SK-N-SH treated with all-trans-retinoic acid at 6 μM for 48 hours (cell line): ENCODE measurements at regions not wholly inside any gene's neighbourhood (a gene's known extent, or its start where the extent isn't known, plus 50 kb on each side); places are given as distances from the start of the nearest gene placed in this dataset.
A peak's percentile ranks its signal among the peaks of the same experiment; 100 is the strongest.

ENCODE experiments used
- ATAC-seq: fragments of 200-7000 bp; cut with Tn5 transposase; 3 replicates; pipeline ENCODE4 v1.9.1; 2020; ENCODE audit warnings: mild to moderate bottlenecking, moderate library complexity
- ARNTL ChIP-seq: fragments of 450-650 bp; formaldehyde crosslinking; IDR thresholded peaks from 2 replicates; pipeline ENCODE4 v1.5.0; 2020; ENCODE audit warnings: low read depth, mild to moderate bottlenecking, moderate library complexity, borderline replicate concordance
- BACH2 ChIP-seq: fragments of 250-450 bp; sonication (Bioruptor Pico); IDR thresholded peaks from 2 replicates; pipeline ENCODE4 v1.9.0; 2021; ENCODE audit warnings: mild to moderate bottlenecking, borderline replicate concordance
- CSDC2 ChIP-seq: fragments of 250-450 bp; sonication (Bioruptor Pico); IDR thresholded peaks from 2 replicates; pipeline ENCODE4 v1.5.0; 2020; ENCODE audit warnings: mild to moderate bottlenecking, moderate library complexity
- ESRRG ChIP-seq: fragments of 250-450 bp; sonication (Bioruptor Pico); IDR thresholded peaks from 2 replicates; pipeline ENCODE4 v1.6.1; 2021; ENCODE audit warnings: mild to moderate bottlenecking
- ISL1 ChIP-seq: fragments of 250-450 bp; sonication (Bioruptor Pico); IDR thresholded peaks from 2 replicates; pipeline ENCODE4 v2.1.2; 2022; ENCODE audit warnings: mild to moderate bottlenecking, moderate library complexity
- OSR1 ChIP-seq: fragments of 250-450 bp; sonication (Bioruptor Pico); IDR thresholded peaks from 2 replicates; pipeline ENCODE4 v1.8.0; 2022; ENCODE audit warnings: moderate library complexity, mild to moderate bottlenecking, inconsistent platforms
- RARB ChIP-seq: fragments of 250-450 bp; sonication (Bioruptor Pico); IDR thresholded peaks from 2 replicates; pipeline ENCODE4 v1.8.0; 2021; ENCODE audit warnings: mild to moderate bottlenecking, moderate library complexity
- SNAI2 ChIP-seq: fragments of 250-450 bp; sonication (Bioruptor Pico); IDR thresholded peaks from 2 replicates; pipeline ENCODE4 v1.5.0; 2020; ENCODE audit warnings: mild to moderate bottlenecking, moderate library complexity
- TCF4 ChIP-seq: fragments of 250-450 bp; sonication (Bioruptor Pico); IDR thresholded peaks from 2 replicates; pipeline ENCODE4 v1.8.0; 2021; ENCODE audit warnings: mild to moderate bottlenecking, moderate library complexity, borderline replicate concordance
- TOX ChIP-seq: fragments of 250-450 bp; sonication (Bioruptor Pico); IDR thresholded peaks from 2 replicates; pipeline ENCODE4 v1.8.0; 2021; ENCODE audit warnings: mild to moderate bottlenecking, moderate library complexity, borderline replicate concordance
- ZC3H10 ChIP-seq: fragments of 250-450 bp; sonication (Bioruptor Pico); IDR thresholded peaks from 2 replicates; pipeline ENCODE4 v1.5.1; 2021; ENCODE audit warnings: mild to moderate bottlenecking, moderate library complexity
- ZFP3 ChIP-seq: fragments of 250-450 bp; sonication (Bioruptor Pico); IDR thresholded peaks from 2 replicates; pipeline ENCODE4 v1.5.0; 2020; ENCODE audit warnings: mild to moderate bottlenecking, moderate library complexity
- ZFP30 ChIP-seq: fragments of 450-650 bp; formaldehyde crosslinking; IDR thresholded peaks from 2 replicates; pipeline ENCODE4 v1.5.0; 2022; ENCODE audit warnings: mild to moderate bottlenecking, moderate library complexity
- ZNF565 ChIP-seq: fragments of 450-650 bp; formaldehyde crosslinking; conservative IDR thresholded peaks from 2 replicates; pipeline ENCODE4 v1.5.0; 2020; ENCODE audit warnings: low read depth, mild to moderate bottlenecking, moderate library complexity
- ZNF8 ChIP-seq: fragments of 450-650 bp; formaldehyde crosslinking; IDR thresholded peaks from 2 replicates; pipeline ENCODE4 v1.5.0; 2020; ENCODE audit warnings: mild to moderate bottlenecking, moderate library complexity
- TF ChIP-seq, protein P1 (sequence below): fragments of 250-450 bp; sonication (Bioruptor Pico); IDR thresholded peaks from 2 replicates; pipeline ENCODE4 v1.5.1; 2020; ENCODE audit warnings: low read depth, mild to moderate bottlenecking, moderate library complexity
- TF ChIP-seq, protein P2 (sequence below): fragments of 250-450 bp; sonication (Bioruptor Pico); IDR thresholded peaks from 2 replicates; pipeline ENCODE4 v1.5.1; 2021; ENCODE audit warnings: mild to moderate bottlenecking, moderate library complexity
- TF ChIP-seq, protein P3 (sequence below): fragments of 250-450 bp; sonication (Bioruptor Pico); IDR thresholded peaks from 2 replicates; pipeline ENCODE4 v1.8.0; 2020; ENCODE audit warnings: mild to moderate bottlenecking, moderate library complexity, borderline replicate concordance
- TF ChIP-seq, protein P4 (sequence below): fragments of 250-450 bp; sonication (Bioruptor Pico); IDR thresholded peaks from 2 replicates; pipeline ENCODE4 v1.8.0; 2021; ENCODE audit warnings: low read depth, mild to moderate bottlenecking, moderate library complexity, borderline replicate concordance

DNA sequence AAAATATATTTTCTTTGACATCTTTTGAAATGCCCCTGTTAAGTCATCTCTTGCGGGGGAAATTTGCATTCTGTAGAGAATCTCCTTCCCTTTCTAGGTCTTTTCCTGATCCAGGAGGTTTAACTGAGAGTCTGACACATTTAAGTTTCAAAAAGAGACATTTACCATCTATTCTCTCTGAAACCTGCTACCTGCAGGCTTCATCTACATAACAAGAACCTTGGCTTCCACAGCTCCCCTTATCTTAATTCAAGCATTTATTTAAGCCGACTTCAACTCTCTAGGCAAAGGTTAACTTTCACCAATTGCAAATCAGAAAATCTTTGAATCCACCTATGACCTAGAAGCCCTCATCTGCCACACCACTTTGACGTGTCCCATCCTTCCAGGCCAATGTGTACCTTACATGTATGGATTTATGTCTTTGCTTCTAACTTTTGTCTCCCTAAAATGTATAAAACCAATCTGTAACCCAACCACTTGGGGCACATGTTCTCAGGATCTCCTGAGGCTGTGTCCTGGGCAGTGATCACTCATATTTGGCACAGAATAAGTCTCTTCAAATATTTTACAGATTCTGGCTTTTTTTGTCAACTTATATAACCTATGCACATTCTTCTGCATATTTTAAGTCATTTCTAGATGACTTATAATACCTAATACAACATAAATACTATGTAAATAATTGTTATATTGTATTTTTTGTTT, 666.7 kb downstream of the UTRN start:
- TF ChIP-seq ZC3H10 (CRISPR knock-in tag): no peak
- no peak for TF ChIP-seq ZFP30 (CRISPR knock-in tag)
- TF ChIP-seq, protein P1, sequence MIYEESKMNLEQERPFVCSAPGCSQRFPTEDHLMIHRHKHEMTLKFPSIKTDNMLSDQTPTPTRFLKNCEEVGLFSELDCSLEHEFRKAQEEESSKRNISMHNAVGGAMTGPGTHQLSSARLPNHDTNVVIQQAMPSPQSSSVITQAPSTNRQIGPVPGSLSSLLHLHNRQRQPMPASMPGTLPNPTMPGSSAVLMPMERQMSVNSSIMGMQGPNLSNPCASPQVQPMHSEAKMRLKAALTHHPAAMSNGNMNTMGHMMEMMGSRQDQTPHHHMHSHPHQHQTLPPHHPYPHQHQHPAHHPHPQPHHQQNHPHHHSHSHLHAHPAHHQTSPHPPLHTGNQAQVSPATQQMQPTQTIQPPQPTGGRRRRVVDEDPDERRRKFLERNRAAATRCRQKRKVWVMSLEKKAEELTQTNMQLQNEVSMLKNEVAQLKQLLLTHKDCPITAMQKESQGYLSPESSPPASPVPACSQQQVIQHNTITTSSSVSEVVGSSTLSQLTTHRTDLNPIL (CRISPR knock-in tag): no peak
- TF ChIP-seq OSR1 (CRISPR knock-in tag): no peak
- no peak for ATAC-seq

DNA sequence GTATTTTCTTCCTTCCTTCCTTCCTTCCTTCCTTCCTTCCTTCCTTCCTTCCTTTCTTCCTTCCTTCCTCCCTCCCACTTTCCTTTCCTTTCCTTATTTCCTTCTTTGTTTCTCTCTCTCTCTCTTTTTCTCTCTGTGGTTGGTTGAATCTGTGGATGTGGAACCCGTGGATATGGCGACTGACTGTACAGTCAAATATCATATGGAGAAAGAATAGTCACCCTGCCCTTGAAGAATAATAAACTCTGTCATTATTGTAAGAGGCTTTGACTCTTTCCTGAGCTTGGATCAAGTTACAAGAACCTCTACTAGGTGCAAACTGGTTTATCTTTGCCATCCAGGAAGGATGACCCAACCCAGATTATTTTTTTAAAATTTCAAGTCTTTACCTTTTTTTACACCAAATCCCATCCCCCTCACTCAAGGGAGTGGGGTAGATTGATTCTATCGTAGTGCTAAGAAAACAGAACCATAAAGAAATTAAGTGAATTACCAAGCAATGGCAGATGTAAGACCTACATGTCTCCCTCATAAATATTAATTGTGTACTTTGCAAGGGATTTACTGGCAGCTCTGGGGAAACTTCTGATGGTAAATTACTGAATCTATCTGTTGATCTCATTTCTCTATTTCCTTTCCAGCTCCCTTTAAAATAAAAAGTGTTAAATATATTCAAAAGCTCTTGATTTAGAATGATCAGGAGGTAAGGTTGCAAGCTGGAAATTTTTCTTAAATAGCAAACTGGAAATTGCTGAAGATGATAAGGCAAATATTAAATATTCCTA, 667.5 kb downstream of the UTRN start:
- TF ChIP-seq ARNTL (CRISPR knock-in tag) (no peak), ZFP30 (CRISPR knock-in tag) (no peak), ZFP3 (no peak), TCF4 (no peak), ZNF8 (no peak), ESRRG (CRISPR knock-in tag) (no peak), ZNF565 (CRISPR knock-in tag) (no peak), RARB (CRISPR knock-in tag) (no peak), OSR1 (CRISPR knock-in tag) (no peak), ISL1 (no peak)
- TF ChIP-seq, protein P2, sequence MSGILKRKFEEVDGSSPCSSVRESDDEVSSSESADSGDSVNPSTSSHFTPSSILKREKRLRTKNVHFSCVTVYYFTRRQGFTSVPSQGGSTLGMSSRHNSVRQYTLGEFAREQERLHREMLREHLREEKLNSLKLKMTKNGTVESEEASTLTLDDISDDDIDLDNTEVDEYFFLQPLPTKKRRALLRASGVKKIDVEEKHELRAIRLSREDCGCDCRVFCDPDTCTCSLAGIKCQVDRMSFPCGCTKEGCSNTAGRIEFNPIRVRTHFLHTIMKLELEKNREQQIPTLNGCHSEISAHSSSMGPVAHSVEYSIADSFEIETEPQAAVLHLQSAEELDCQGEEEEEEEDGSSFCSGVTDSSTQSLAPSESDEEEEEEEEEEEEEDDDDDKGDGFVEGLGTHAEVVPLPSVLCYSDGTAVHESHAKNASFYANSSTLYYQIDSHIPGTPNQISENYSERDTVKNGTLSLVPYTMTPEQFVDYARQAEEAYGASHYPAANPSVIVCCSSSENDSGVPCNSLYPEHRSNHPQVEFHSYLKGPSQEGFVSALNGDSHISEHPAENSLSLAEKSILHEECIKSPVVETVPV (CRISPR knock-in tag): no peak
- TF ChIP-seq, protein P3, sequence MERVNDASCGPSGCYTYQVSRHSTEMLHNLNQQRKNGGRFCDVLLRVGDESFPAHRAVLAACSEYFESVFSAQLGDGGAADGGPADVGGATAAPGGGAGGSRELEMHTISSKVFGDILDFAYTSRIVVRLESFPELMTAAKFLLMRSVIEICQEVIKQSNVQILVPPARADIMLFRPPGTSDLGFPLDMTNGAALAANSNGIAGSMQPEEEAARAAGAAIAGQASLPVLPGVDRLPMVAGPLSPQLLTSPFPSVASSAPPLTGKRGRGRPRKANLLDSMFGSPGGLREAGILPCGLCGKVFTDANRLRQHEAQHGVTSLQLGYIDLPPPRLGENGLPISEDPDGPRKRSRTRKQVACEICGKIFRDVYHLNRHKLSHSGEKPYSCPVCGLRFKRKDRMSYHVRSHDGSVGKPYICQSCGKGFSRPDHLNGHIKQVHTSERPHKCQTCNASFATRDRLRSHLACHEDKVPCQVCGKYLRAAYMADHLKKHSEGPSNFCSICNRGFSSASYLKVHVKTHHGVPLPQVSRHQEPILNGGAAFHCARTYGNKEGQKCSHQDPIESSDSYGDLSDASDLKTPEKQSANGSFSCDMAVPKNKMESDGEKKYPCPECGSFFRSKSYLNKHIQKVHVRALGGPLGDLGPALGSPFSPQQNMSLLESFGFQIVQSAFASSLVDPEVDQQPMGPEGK (CRISPR knock-in tag): no peak
- TF ChIP-seq, protein P4, sequence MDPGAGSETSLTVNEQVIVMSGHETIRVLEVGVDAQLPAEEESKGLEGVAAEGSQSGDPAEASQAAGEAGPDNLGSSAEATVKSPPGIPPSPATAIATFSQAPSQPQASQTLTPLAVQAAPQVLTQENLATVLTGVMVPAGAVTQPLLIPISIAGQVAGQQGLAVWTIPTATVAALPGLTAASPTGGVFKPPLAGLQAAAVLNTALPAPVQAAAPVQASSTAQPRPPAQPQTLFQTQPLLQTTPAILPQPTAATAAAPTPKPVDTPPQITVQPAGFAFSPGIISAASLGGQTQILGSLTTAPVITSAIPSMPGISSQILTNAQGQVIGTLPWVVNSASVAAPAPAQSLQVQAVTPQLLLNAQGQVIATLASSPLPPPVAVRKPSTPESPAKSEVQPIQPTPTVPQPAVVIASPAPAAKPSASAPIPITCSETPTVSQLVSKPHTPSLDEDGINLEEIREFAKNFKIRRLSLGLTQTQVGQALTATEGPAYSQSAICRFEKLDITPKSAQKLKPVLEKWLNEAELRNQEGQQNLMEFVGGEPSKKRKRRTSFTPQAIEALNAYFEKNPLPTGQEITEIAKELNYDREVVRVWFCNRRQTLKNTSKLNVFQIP (CRISPR knock-in tag): no peak
- no peak for ATAC-seq

DNA sequence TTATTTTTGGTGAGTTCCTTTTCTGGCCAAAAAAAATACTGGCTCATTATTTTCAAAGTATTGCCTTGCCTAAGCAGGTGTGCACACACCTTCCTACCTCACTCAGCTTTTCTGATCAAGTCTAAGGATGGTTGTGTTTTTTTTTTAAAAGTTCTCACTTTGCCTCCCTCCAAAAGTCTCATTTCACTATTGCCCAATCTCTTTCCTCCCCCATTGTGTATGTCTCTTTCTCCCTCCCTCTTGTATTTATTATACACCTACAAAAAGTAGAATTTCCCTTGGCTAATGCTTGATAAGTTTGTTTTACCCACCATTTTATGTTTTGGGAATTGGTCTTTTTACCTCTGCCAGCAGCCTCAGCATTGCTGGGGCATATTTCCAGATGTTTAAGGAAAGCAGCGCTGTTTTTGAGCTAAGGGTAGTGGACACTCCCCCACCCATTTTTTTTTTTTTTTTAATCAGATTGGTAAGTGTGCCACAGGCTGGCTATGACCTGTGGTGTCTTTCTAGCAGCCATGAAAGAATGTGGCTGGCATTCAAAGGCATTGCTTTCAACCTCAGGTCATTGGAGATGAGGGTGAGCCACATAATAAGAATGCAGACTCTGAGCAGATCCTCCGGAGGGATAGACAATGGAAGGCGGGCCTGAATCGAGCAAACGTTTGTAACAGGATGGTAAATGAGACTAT, 668.6 kb downstream of the UTRN start:
- TF ChIP-seq ZNF565 (CRISPR knock-in tag) (no peak), ZC3H10 (CRISPR knock-in tag) (no peak), SNAI2 (CRISPR knock-in tag) (no peak), ARNTL (CRISPR knock-in tag) (no peak)
- ATAC-seq: peak; percentile 82

DNA sequence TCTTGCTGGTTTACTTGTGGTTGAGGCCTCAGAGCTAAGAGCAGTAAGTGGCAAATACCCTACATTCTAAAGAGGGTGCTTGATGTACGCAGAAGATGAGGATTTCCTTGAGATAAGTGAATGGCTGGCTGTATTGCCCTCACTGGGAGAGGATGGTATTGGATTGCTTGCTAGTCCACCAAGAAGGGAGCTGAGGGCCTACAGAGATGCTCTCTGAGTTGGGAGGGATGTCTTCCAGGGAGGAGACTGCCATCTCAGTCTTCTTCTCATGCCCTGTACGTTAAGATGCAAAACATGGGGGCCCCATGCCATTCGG, 669.1 kb downstream of the UTRN start:
- peak; percentile 33; the same call in 1 of the 3 replicates for ATAC-seq
- TF ChIP-seq ZFP3 (no peak), BACH2 (CRISPR knock-in tag) (no peak), SNAI2 (CRISPR knock-in tag) (no peak), TCF4 (no peak), ISL1 (no peak), CSDC2 (CRISPR knock-in tag) (no peak), TOX (CRISPR knock-in tag) (no peak), ZC3H10 (CRISPR knock-in tag) (no peak), OSR1 (CRISPR knock-in tag) (no peak), ESRRG (CRISPR knock-in tag) (no peak)
- TF ChIP-seq, protein P4 (CRISPR knock-in tag): no peak
- TF ChIP-seq, protein P3 (CRISPR knock-in tag): no peak
- TF ChIP-seq, protein P1 (CRISPR knock-in tag): no peak
